ENCODE measurements at regions not wholly inside any gene's neighbourhood (a gene's known extent, or its start where the extent isn't known, plus 50 kb on each side); places are given as distances from the start of the nearest gene placed in this dataset.

DNA sequence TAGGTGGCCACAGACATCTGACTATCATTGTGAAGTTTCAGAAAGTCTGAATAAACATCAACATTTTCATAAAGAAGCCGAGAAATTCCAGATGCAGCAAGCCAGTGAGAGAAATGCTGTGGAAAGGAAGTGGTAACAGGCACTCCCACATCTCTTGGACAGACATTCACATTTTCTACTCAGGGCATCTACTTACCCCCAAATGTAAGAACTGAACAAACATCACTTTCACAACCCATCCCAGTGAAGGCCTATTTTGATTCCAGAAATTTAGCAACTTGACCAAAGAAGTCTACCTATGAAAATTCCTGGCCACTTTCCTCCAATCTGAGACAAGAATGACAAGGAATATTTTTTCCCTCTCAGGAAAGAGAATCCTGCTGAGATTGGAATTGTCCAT is 224.8 kb upstream of the DCBLD2 start:
- H3K27me3 ChIP-seq = no peaks in the 10 kb centered on the region
- peaks cover 0 to 8% (median 0%) of the 10 kb centered on the region in 3 donors for H3K4me1 ChIP-seq
- no peak overlapping the region for H3K4me3 ChIP-seq
- no peak overlapping the region for H3K27ac ChIP-seq
- H3K36me3 ChIP-seq = no peaks in the 10 kb centered on the region
- no peak for ATAC-seq
- no peaks in the 10 kb centered on the region for H3K9me3 ChIP-seq
- WGBS, 2 donors (ENCODE audit: low coverage in 1 of 2) = 44 to 67% methylated on average over 1 of the region's 1 CpG
- TF ChIP-seq, protein P1, sequence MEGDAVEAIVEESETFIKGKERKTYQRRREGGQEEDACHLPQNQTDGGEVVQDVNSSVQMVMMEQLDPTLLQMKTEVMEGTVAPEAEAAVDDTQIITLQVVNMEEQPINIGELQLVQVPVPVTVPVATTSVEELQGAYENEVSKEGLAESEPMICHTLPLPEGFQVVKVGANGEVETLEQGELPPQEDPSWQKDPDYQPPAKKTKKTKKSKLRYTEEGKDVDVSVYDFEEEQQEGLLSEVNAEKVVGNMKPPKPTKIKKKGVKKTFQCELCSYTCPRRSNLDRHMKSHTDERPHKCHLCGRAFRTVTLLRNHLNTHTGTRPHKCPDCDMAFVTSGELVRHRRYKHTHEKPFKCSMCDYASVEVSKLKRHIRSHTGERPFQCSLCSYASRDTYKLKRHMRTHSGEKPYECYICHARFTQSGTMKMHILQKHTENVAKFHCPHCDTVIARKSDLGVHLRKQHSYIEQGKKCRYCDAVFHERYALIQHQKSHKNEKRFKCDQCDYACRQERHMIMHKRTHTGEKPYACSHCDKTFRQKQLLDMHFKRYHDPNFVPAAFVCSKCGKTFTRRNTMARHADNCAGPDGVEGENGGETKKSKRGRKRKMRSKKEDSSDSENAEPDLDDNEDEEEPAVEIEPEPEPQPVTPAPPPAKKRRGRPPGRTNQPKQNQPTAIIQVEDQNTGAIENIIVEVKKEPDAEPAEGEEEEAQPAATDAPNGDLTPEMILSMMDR (IDR thresholded peaks at IDR 0.05) = no peak
- TF ChIP-seq POLR2AphosphoS5 (IDR thresholded peaks at IDR 0.05) (no peak), POLR2A (IDR thresholded peaks at IDR 0.05) (no peak), EP300 (IDR thresholded peaks at IDR 0.05) (no peak)

DNA sequence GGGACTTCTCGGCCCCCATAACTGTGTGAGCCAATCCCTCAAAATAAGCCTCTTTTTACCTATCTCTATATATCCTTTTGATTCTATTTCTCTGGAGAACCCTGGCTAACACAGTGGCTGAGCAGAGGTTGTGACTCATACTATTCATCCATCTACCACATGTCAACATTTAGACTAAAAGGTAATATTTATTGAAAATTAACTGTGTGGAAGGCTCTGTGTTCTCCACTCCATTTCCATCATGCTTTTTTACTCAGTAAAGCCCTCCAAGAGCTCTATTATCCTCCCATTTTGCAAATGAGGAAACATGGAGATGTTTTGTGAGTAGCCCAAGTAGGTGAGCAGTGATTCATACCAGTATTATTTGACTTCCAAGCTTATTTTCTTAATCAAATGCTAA is 217.9 kb upstream of the DCBLD2 start:
- TF ChIP-seq POLR2A (IDR thresholded peaks at IDR 0.05) (no peak), POLR2AphosphoS5 (IDR thresholded peaks at IDR 0.05) (no peak)
- TF ChIP-seq, protein P1 (IDR thresholded peaks at IDR 0.05) = no peak
- ATAC-seq = no peak

DNA sequence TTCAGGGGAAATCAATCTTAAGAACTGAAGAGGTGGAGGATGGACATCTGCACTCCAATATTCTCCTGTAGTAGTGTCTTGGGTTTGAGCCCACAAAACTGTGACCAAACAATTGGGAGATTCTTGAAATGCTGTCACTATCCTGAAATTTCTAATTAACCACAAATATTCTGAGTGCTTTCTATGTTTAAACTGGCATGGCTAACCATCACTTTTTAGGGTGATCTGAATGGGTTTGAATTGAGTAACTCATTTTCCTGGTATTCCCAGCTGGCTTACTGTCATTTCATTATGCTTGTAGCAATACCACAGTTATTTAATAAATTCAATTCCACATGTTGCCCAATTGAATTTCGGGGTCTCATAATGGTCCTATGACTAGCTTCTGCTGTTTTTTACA is 216.9 kb upstream of the DCBLD2 start:
- H3K9me3 ChIP-seq = peaks cover 0 to 13% (median 0%) of the 10 kb centered on the region in 3 donors
- H3K27me3 ChIP-seq = no peaks in the 10 kb centered on the region
- H3K36me3 ChIP-seq = no peaks in the 10 kb centered on the region
- TF ChIP-seq, protein P1 (IDR thresholded peaks at IDR 0.05) = no peak
- no peak for TF ChIP-seq POLR2A (IDR thresholded peaks at IDR 0.05)
- no peak for ATAC-seq
- H3K4me3 ChIP-seq = no peak overlapping the region
- 0 to 54% methylated on average over 1 of the region's 1 CpG for WGBS, 2 donors (ENCODE audit: low coverage in 1 of 2)
- H3K27ac ChIP-seq = no peak overlapping the region
- no peaks in the 10 kb centered on the region for H3K4me1 ChIP-seq

More for the DNA sequence above, 217.9 kb upstream of the DCBLD2 start:
- Histone ChIP-seq H3K4me3 (no peak overlapping the region), H3K27ac (no peak overlapping the region), H3K27me3 (no peaks in the 10 kb centered on the region), H3K4me1 (no peaks in the 10 kb centered on the region), H3K36me3 (no peaks in the 10 kb centered on the region), H3K9me3 (peaks cover 0 to 9% (median 0%) of the 10 kb centered on the region in 3 donors)
- 83 to 88% methylated on average over 1 of the region's 1 CpG for WGBS, 2 donors (ENCODE audit: low coverage in 1 of 2)

DNA sequence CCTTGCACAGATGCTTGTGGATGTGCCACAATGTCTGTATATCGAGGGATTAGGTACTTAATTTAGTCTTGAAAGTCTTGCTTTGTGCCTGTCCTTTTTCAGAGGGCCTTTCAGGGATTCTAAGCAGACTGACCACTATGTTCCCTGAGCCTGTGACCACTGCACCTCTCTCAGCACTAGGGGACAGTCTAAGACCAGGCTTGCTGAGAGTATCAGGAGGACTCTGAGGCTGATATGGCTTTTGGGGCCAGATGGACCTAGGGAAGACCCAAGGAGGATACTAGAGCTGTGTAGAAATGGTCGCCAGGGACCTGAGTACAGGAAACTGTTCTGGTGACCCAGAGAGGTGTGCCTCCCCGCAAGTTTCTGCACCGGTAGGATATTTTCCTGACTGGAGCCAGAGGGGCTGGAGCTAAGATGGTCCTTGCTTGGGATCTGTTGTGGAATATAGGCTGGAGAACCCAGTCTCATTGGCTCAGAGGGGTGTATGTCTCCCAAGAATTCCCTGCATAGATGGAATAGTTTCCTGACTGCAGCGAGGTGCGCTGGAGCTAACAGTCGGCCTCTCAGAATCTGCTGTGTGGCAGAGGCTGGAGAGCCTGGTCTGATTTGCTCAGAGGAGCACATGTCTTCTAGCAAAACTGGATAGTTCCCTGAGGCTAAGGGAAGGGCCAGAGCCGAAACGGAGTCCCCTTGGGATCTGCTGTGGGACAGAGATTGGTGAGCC is 213.2 kb upstream of the DCBLD2 start:
- WGBS, 2 donors (ENCODE audit: low coverage in 1 of 2) = 89 to 92% methylated on average over 2 to 7 of the region's 9 CpGs
- no peak for ATAC-seq
- no peak overlapping the region for H3K4me3 ChIP-seq
- H3K27me3 ChIP-seq = no peaks in the 10 kb centered on the region
- H3K36me3 ChIP-seq = no peaks in the 10 kb centered on the region
- TF ChIP-seq, protein P1 (IDR thresholded peaks at IDR 0.05) = no peak
- no peak for TF ChIP-seq POLR2A (IDR thresholded peaks at IDR 0.05)
- no peak for TF ChIP-seq EP300 (IDR thresholded peaks at IDR 0.05)
- TF ChIP-seq POLR2AphosphoS5 (IDR thresholded peaks at IDR 0.05) = no peak
- no peak overlapping the region for H3K27ac ChIP-seq
- H3K4me1 ChIP-seq = no peaks in the 10 kb centered on the region
- peaks cover 0 to 13% (median 0%) of the 10 kb centered on the region in 3 donors for H3K9me3 ChIP-seq

DNA sequence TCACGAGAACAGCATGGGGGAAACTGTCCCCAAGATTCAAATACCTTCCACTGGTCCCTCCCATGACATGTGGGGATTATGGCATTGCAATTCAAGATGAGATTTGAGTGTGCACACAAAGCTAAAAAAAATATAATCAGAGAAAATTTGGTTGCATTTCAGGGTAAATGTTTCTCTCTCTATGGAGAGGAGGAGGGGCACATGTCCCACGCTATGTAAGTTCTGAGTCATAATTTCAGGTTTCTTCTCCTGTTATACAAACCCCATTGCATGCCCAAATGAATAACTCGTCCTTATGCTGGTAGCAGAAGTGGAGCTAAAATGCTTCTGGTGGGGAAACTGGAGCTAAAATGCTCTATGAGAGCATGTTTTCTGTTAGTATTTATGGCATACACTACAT is 209.7 kb upstream of the DCBLD2 start:
- Histone ChIP-seq H3K4me3 (no peak overlapping the region), H3K27ac (no peak overlapping the region), H3K4me1 (peaks cover 0 to 3% (median 0%) of the 10 kb centered on the region in 3 donors), H3K27me3 (no peaks in the 10 kb centered on the region), H3K36me3 (no peaks in the 10 kb centered on the region), H3K9me3 (peaks cover 0 to 13% (median 0%) of the 10 kb centered on the region in 3 donors)
- no peak for ATAC-seq
- TF ChIP-seq POLR2A (IDR thresholded peaks at IDR 0.05) (no peak), EP300 (IDR thresholded peaks at IDR 0.05) (no peak)
- TF ChIP-seq, protein P1 (IDR thresholded peaks at IDR 0.05) = no peak
- WGBS, 2 donors (ENCODE audit: low coverage in 1 of 2) = 92 to 93% methylated on average over 2 to 3 of the region's 3 CpGs

All from gastroesophageal sphincter (tissue), 4 donors.